Fibroblast of the aortic adventitia (primary cell): ENCODE measurements at regions not wholly inside any gene's neighbourhood (a gene's known extent, or its start where the extent isn't known, plus 50 kb on each side); places are given as distances from the start of the nearest gene placed in this dataset.

ENCODE experiments used
- DNase-seq: peaks from one replicate; pipeline ENCODE4 v3.0.0-alpha.2; 2010; ENCODE audit warnings: low read depth
- H3K4me3 ChIP-seq: 2 replicates; pipeline ENCODE4 v1.5.1; 2011; ENCODE audit warnings: low read depth, mild to moderate bottlenecking, control low read depth, low read length, moderate library complexity
- CTCF ChIP-seq: IDR thresholded peaks from 2 replicates; pipeline ENCODE4 v1.5.1; 2011; ENCODE audit warnings: mild to moderate bottlenecking, low read length, control low read depth, inconsistent platforms; ENCODE audit not compliant: insufficient read depth

GRCh38 chr1:38431535-38432376, 385.2 kb upstream of the POU3F1 start:
- no peak overlapping the region for H3K4me3 ChIP-seq
- DNase-seq = no peak
- TF ChIP-seq CTCF = no peak

- DNase-seq = no peak
- no peak overlapping the region for H3K4me3 ChIP-seq
- no peak for TF ChIP-seq CTCF
These were observed 384.4 kb upstream of the POU3F1 start for GRCh38 chr1:38430949-38431348.

GRCh38 chr1:38424677-38425076, 378.1 kb upstream of the POU3F1 start:
- no peak overlapping the region for H3K4me3 ChIP-seq
- no peak for TF ChIP-seq CTCF
- DNase-seq = no peak

GRCh38 chr1:38420666-38421065, 374.1 kb upstream of the POU3F1 start:
- DNase-seq = no peak
- TF ChIP-seq CTCF = no peak
- H3K4me3 ChIP-seq = no peak overlapping the region

- no peak for TF ChIP-seq CTCF
- H3K4me3 ChIP-seq = no peak overlapping the region
- DNase-seq = no peak
These were observed 371.8 kb upstream of the POU3F1 start for GRCh38 chr1:38418195-38419030.

GRCh38 chr1:38403667-38404066, 357.1 kb upstream of the POU3F1 start:
- no peak for DNase-seq
- no peak overlapping the region for H3K4me3 ChIP-seq
- TF ChIP-seq CTCF = no peak
